Fibroblast of lung (primary cell): ENCODE measurements at regions not wholly inside any gene's neighbourhood (a gene's known extent, or its start where the extent isn't known, plus 50 kb on each side); places are given as distances from the start of the nearest gene placed in this dataset.

Experiments
- DNase-seq, 2 donors: peaks; one replicate each; pipeline versions ENCODE4 v3.0.0 to v3.0.0-alpha.2; 2010; ENCODE audit warnings: low read depth in 2 of 2
- H2AFZ ChIP-seq: 2 replicates; pipeline ENCODE4 v1.5.1; 2012; ENCODE audit warnings: low read length, control low read depth, inconsistent platforms
- H3K27ac ChIP-seq: 2 replicates; pipeline ENCODE4 v1.5.1; 2011; ENCODE audit warnings: low read length, control low read depth; ENCODE audit not compliant: insufficient read depth
- H3K27me3 ChIP-seq: 2 replicates; pipeline ENCODE4 v1.5.1; 2011; ENCODE audit warnings: mild to moderate bottlenecking, low read length; ENCODE audit not compliant: control insufficient read depth, insufficient read depth
- H3K36me3 ChIP-seq: 2 replicates; pipeline ENCODE4 v1.5.1; 2011; ENCODE audit warnings: low read length; ENCODE audit not compliant: control insufficient read depth, insufficient read depth
- H3K4me1 ChIP-seq: 2 replicates; pipeline ENCODE4 v1.5.1; 2011; ENCODE audit warnings: low read length; ENCODE audit not compliant: control insufficient read depth, insufficient read depth; ENCODE audit errors: extremely low read depth
- H3K4me2 ChIP-seq: 2 replicates; pipeline ENCODE4 v1.5.1; 2011; ENCODE audit warnings: low read length, control low read depth; ENCODE audit not compliant: insufficient read depth; ENCODE audit errors: extremely low read depth
- H3K4me3 ChIP-seq, 4 experiments: fragments of 200-600 bp in 1 of 4; sonication (generic) in 1 of 4; replicated peaks in 1 of 4; 2 replicates each; pipeline ENCODE4 v1.5.1; 2011 to 2016; ENCODE audit warnings: low read length in 4 of 4, low read depth in 3 of 4, mild to moderate bottlenecking in 3 of 4, control low read depth in 2 of 4, inconsistent platforms in 1 of 4, mixed read lengths in 1 of 4; ENCODE audit not compliant: insufficient read depth in 1 of 4; ENCODE audit errors: control extremely low read depth in 1 of 4
- H3K79me2 ChIP-seq: 2 replicates; pipeline ENCODE4 v1.5.1; 2012; ENCODE audit warnings: mild to moderate bottlenecking, low read length, inconsistent platforms; ENCODE audit not compliant: control insufficient read depth, insufficient read depth
- H3K9ac ChIP-seq: 2 replicates; pipeline ENCODE4 v1.5.1; 2011; ENCODE audit warnings: mild to moderate bottlenecking, low read length, control low read depth; ENCODE audit not compliant: insufficient read depth
- H3K9me3 ChIP-seq: 2 replicates; pipeline ENCODE4 v1.5.1; 2012; ENCODE audit warnings: low read depth, low read length; ENCODE audit not compliant: control insufficient read depth, insufficient read depth
- H4K20me1 ChIP-seq: 2 replicates; pipeline ENCODE4 v1.5.1; 2011; ENCODE audit warnings: low read length; ENCODE audit not compliant: control insufficient read depth, insufficient read depth; ENCODE audit errors: extremely low read depth
- CTCF ChIP-seq, 2 donors: IDR thresholded peaks in 1 of 2; conservative IDR thresholded peaks in 1 of 2; 1 replicate in 1 of 2; 2 replicates in 1 of 2; pipeline ENCODE4 v1.5.1; 2011 to 2012; ENCODE audit warnings: low read length in 2 of 2, control low read depth in 1 of 2, inconsistent platforms in 1 of 2, low read depth in 1 of 2, mild to moderate bottlenecking in 1 of 2
- EZH2 ChIP-seq: IDR thresholded peaks from 2 replicates; pipeline ENCODE4 v1.5.1; 2012; ENCODE audit warnings: low read length, control low read depth, mild to moderate bottlenecking; ENCODE audit errors: missing control alignments

GRCh38 chr11:128082574-128082973 lies 504.8 kb downstream of the ETS1 start:
- H4K20me1 ChIP-seq, result no peaks in the 10 kb centered on the region
- H2AFZ ChIP-seq, result no peak overlapping the region
- no peak overlapping the region for H3K9ac ChIP-seq
- H3K79me2 ChIP-seq, result no peaks in the 10 kb centered on the region
- H3K27ac ChIP-seq, result no peak overlapping the region
- no peaks in the 10 kb centered on the region for H3K36me3 ChIP-seq
- no peaks in the 10 kb centered on the region for H3K9me3 ChIP-seq
- DNase-seq, result no peak
- H3K4me3 ChIP-seq, result no peak overlapping the region
- H3K4me2 ChIP-seq, result no peak overlapping the region
- no peak for TF ChIP-seq CTCF (conservative IDR thresholded peaks at IDR 0.05 in 1 of 2, IDR thresholded peaks at IDR 0.05 in 1 of 2; ENCODE audit: low read depth in 1 of 2, low read length in 2 of 2)
- TF ChIP-seq EZH2, result no peak
- H3K27me3 ChIP-seq, result no peaks in the 10 kb centered on the region
- no peaks in the 10 kb centered on the region for H3K4me1 ChIP-seq

- H3K4me2 ChIP-seq, result no peak overlapping the region
- TF ChIP-seq CTCF (conservative IDR thresholded peaks at IDR 0.05 in 1 of 2, IDR thresholded peaks at IDR 0.05 in 1 of 2; ENCODE audit: low read depth in 1 of 2, low read length in 2 of 2) (no peak), EZH2 (no peak)
These were observed 517.7 kb downstream of the ETS1 start for GRCh38 chr11:128069665-128070064.

GRCh38 chr11:128067780-128068179 lies 519.6 kb downstream of the ETS1 start:
- TF ChIP-seq CTCF (conservative IDR thresholded peaks at IDR 0.05 in 1 of 2, IDR thresholded peaks at IDR 0.05 in 1 of 2; ENCODE audit: low read depth in 1 of 2, low read length in 2 of 2), result no peak
- no peak for TF ChIP-seq EZH2
- no peaks in the 10 kb centered on the region for H3K36me3 ChIP-seq
- H3K9ac ChIP-seq, result no peak overlapping the region
- H3K4me2 ChIP-seq, result no peak overlapping the region
- H3K27ac ChIP-seq, result no peak overlapping the region
- no peaks in the 10 kb centered on the region for H4K20me1 ChIP-seq
- no peaks in the 10 kb centered on the region for H3K4me1 ChIP-seq
- no peak for DNase-seq
- H3K79me2 ChIP-seq, result no peaks in the 10 kb centered on the region
- no peak overlapping the region for H2AFZ ChIP-seq
- H3K9me3 ChIP-seq, result no peaks in the 10 kb centered on the region
- H3K4me3 ChIP-seq, result no peak overlapping the region
- no peaks in the 10 kb centered on the region for H3K27me3 ChIP-seq

More at GRCh38 chr11:128069665-128070064, 517.7 kb downstream of the ETS1 start:
- no peaks in the 10 kb centered on the region for H4K20me1 ChIP-seq
- no peak overlapping the region for H2AFZ ChIP-seq
- H3K27me3 ChIP-seq, result no peaks in the 10 kb centered on the region
- H3K79me2 ChIP-seq, result no peaks in the 10 kb centered on the region
- no peaks in the 10 kb centered on the region for H3K36me3 ChIP-seq
- no peak overlapping the region for H3K27ac ChIP-seq
- DNase-seq, result no peak
- no peaks in the 10 kb centered on the region for H3K9me3 ChIP-seq
- H3K4me3 ChIP-seq, result no peak overlapping the region
- no peak overlapping the region for H3K9ac ChIP-seq
- H3K4me1 ChIP-seq, result no peaks in the 10 kb centered on the region
